ENCODE measurements at regions not wholly inside any gene's neighbourhood (a gene's known extent, or its start where the extent isn't known, plus 50 kb on each side); places are given as distances from the start of the nearest gene placed in this dataset.
A peak's percentile ranks its signal among the peaks of the same experiment; 100 is the strongest.

DNA sequence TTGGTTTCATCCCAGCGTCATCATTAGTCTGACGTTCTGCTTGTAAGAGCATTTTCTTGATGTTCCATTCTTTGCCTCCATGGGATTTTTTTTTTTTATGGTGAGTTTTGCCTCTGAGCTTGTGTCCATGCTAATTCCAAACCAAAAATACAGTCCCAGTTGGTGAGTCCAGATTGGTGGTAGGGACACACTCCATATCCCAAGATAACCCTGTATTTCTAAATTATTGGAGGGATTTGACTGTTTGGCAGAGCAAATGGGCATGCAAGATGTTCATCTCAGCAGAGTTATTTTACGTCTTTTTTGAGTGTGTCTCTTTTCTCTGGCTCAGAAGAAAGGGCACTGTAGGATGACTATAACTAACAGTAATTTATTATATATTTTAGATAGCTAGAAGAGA, 526.8 kb upstream of the CFAP20DC start:
- Histone ChIP-seq H3K79me2 (no peaks in the 10 kb centered on the region), H3K9me3 (ENCODE audit: low read depth) (no peaks in the 10 kb centered on the region), H3K4me3 (no peak overlapping the region), H3K36me3 (replicated peaks; ENCODE audit: insufficient read depth, low read depth) (no peaks in the 10 kb centered on the region), H3K4me1 (ENCODE audit: insufficient read depth) (no peaks in the 10 kb centered on the region), H3K27ac (no peak overlapping the region), H3K9me2 (replicated peaks; ENCODE audit: insufficient read depth) (no peaks in the 10 kb centered on the region), H2AFZ (no peak overlapping the region), H3K27me3 (no peaks in the 10 kb centered on the region), H3K4me2 (no peak overlapping the region), H4K20me1 (ENCODE audit: insufficient read depth, poor library complexity, severe bottlenecking) (no peaks in the 10 kb centered on the region)
- WGBS (ENCODE audit: low lambda C conversion rate, missing lambda C conversion rate): 71% methylated on average over 3 of the region's 3 CpGs
- TF ChIP-seq EZH2phosphoT487 (IDR thresholded peaks at IDR 0.05; ENCODE audit: low read depth, severe bottlenecking, unreplicated experiment) (no peak), EZH2 (IDR thresholded peaks at IDR 0.05; ENCODE audit: borderline replicate concordance) (no peak)
- TF ChIP-seq, protein P1, sequence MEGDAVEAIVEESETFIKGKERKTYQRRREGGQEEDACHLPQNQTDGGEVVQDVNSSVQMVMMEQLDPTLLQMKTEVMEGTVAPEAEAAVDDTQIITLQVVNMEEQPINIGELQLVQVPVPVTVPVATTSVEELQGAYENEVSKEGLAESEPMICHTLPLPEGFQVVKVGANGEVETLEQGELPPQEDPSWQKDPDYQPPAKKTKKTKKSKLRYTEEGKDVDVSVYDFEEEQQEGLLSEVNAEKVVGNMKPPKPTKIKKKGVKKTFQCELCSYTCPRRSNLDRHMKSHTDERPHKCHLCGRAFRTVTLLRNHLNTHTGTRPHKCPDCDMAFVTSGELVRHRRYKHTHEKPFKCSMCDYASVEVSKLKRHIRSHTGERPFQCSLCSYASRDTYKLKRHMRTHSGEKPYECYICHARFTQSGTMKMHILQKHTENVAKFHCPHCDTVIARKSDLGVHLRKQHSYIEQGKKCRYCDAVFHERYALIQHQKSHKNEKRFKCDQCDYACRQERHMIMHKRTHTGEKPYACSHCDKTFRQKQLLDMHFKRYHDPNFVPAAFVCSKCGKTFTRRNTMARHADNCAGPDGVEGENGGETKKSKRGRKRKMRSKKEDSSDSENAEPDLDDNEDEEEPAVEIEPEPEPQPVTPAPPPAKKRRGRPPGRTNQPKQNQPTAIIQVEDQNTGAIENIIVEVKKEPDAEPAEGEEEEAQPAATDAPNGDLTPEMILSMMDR (IDR thresholded peaks at IDR 0.05; ENCODE audit: poor library complexity): no peak
- no peak for DNase-seq (ENCODE audit: low spot score)

DNA sequence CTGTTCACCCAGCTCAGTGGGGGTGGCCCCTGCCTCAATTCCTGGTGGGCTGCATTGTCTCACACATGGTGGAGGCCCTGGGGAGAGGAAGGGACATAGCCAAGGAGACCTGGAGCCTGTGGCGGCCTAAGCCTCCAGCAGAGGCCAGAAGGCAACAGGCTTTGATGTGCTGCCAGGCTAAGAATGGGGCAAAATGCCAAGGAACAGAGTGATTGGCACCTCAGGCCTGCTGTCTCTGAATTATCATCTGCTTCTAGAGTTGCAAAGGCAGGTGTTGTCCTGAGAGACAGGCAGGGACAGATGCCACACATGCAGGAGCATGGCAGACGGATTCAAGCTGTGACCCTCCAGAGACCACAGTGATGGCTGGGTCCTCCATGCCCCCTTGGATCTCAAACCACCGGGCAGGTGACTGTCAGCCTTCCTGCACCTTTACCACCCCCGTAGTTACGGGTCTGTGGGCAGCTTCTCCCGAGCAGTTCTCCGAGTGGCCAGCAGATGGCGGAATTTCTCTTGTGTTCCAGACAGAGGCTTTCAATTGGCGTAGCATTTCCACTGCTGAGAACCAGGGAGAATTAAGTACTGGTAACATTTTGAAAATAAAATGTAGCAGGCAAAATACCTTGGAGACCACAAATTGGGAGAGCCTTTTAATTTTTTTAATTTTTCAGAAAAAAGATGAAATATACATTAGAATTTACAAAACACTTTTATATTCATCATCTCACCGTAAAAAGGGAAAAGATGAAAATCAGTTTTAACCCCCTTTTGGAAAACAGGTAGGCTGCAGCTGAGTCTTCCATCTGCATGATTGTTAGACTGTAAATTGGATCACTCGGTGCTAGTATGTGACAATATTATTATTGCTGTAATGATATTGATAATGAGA, 525.5 kb upstream of the CFAP20DC start:
- WGBS (ENCODE audit: low lambda C conversion rate, missing lambda C conversion rate): 24% methylated on average over 11 of the region's 11 CpGs
- H3K36me3 ChIP-seq (replicated peaks; ENCODE audit: insufficient read depth, low read depth): no peaks in the 10 kb centered on the region
- no peaks in the 10 kb centered on the region for H4K20me1 ChIP-seq (ENCODE audit: insufficient read depth, poor library complexity, severe bottlenecking)
- no peak overlapping the region for H2AFZ ChIP-seq
- no peaks in the 10 kb centered on the region for H3K9me3 ChIP-seq (ENCODE audit: low read depth)
- H3K4me1 ChIP-seq (ENCODE audit: insufficient read depth): no peaks in the 10 kb centered on the region
- H3K79me2 ChIP-seq: no peaks in the 10 kb centered on the region
- peak; percentile 90 for DNase-seq (ENCODE audit: low spot score)
- no peaks in the 10 kb centered on the region for H3K27me3 ChIP-seq
- H3K4me3 ChIP-seq: no peak overlapping the region
- no peaks in the 10 kb centered on the region for H3K9me2 ChIP-seq (replicated peaks; ENCODE audit: insufficient read depth)
- H3K27ac ChIP-seq: no peak overlapping the region
- no peak for TF ChIP-seq EZH2 (IDR thresholded peaks at IDR 0.05; ENCODE audit: borderline replicate concordance)
- TF ChIP-seq, protein P1 (IDR thresholded peaks at IDR 0.05; ENCODE audit: poor library complexity): peak; percentile 98
- H3K4me2 ChIP-seq: no peak overlapping the region

DNA sequence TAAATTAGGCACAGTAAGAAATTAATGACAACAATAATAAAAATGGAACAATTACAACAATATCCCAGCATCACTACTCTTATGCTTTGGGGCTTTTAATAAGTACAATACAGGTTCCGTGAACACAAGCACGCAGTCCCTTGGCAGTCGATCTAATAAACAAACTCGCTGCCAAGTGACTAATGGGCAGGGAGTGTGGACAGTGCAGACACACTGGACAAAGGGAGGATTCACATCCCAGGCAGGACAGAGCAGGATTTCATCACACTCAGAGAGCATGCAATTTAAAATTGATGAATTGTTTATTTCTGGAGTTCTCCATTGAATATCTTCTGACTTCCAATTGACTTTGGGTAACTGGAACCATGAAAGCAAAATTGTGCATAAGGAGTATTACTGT, 524.1 kb upstream of the CFAP20DC start:
- 69% methylated on average over 4 of the region's 4 CpGs for WGBS (ENCODE audit: low lambda C conversion rate, missing lambda C conversion rate)
- no peaks in the 10 kb centered on the region for H3K27me3 ChIP-seq

More for the DNA sequence above, 524.1 kb upstream of the CFAP20DC start:
- Histone ChIP-seq H2AFZ (no peak overlapping the region), H3K4me2 (no peak overlapping the region), H4K20me1 (ENCODE audit: insufficient read depth, poor library complexity, severe bottlenecking) (no peaks in the 10 kb centered on the region), H3K9me3 (ENCODE audit: low read depth) (no peaks in the 10 kb centered on the region), H3K27ac (no peak overlapping the region), H3K36me3 (replicated peaks; ENCODE audit: insufficient read depth, low read depth) (no peaks in the 10 kb centered on the region), H3K4me1 (ENCODE audit: insufficient read depth) (no peaks in the 10 kb centered on the region), H3K9me2 (replicated peaks; ENCODE audit: insufficient read depth) (no peaks in the 10 kb centered on the region), H3K79me2 (no peaks in the 10 kb centered on the region), H3K4me3 (no peak overlapping the region)
- TF ChIP-seq EZH2phosphoT487 (IDR thresholded peaks at IDR 0.05; ENCODE audit: low read depth, severe bottlenecking, unreplicated experiment) (no peak), EZH2 (IDR thresholded peaks at IDR 0.05; ENCODE audit: borderline replicate concordance) (no peak)
- TF ChIP-seq, protein P1 (IDR thresholded peaks at IDR 0.05; ENCODE audit: poor library complexity): no peak
- no peak for DNase-seq (ENCODE audit: low spot score)

Measured in hepatocyte (in vitro differentiated cells).